Osteocyte (in vitro differentiated cells): ENCODE measurements at regions not wholly inside any gene's neighbourhood (a gene's known extent, or its start where the extent isn't known, plus 50 kb on each side); places are given as distances from the start of the nearest gene placed in this dataset.

ENCODE experiments used
- DNase-seq: peaks from one replicate; pipeline ENCODE4 v3.0.0; 2021; ENCODE audit warnings: mixed read lengths; ENCODE audit not compliant: unreplicated experiment; ENCODE audit errors: extremely low spot score
- H3K27ac Mint-ChIP-seq: one replicate; pipeline ENCODE4 v1.8.0; 2021; ENCODE audit warnings: mild to moderate bottlenecking, mixed read lengths; ENCODE audit not compliant: unreplicated experiment
- H3K27me3 Mint-ChIP-seq: one replicate; pipeline ENCODE4 v1.8.0; 2021; ENCODE audit warnings: mixed read lengths; ENCODE audit not compliant: unreplicated experiment
- H3K36me3 Mint-ChIP-seq: one replicate; pipeline ENCODE4 v1.8.0; 2021; ENCODE audit warnings: mixed read lengths; ENCODE audit not compliant: unreplicated experiment
- H3K4me1 Mint-ChIP-seq: one replicate; pipeline ENCODE4 v1.8.0; 2021; ENCODE audit warnings: mixed read lengths; ENCODE audit not compliant: unreplicated experiment
- H3K4me3 Mint-ChIP-seq: one replicate; pipeline ENCODE4 v1.8.0; 2021; ENCODE audit warnings: mild to moderate bottlenecking, moderate library complexity, mixed read lengths; ENCODE audit not compliant: unreplicated experiment
- H3K9me3 Mint-ChIP-seq: one replicate; pipeline ENCODE4 v1.8.0; 2021; ENCODE audit warnings: mixed read lengths; ENCODE audit not compliant: unreplicated experiment
- TF ChIP-seq, protein P1 (sequence below): fragments of 200-600 bp; sonication (generic); IDR thresholded peaks from 2 replicates; pipeline ENCODE4 v1.5.0; 2021; ENCODE audit warnings: antibody characterized with exemption, mild to moderate bottlenecking, moderate library complexity

DNA sequence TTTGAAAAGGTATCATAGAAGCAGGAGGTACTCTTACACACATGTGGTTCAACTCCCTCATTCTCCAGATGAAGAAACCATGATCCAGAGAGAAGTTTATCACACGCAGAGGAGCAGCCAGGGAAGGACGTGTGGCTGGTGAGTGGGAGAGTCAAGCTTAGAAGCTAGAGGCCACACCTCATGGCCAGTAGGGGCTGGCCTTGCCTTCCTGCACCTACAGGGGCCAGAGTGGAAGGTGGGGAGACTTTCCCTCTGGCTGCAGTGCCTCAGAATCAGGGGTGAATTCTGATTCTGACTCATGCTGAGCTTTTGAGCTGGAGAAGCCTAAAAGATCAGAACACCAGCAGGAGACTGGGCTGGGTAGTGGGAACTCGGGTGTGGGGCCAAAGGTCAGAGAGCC lies 1067.9 kb downstream of the BCL11B start:
- TF ChIP-seq, protein P1, sequence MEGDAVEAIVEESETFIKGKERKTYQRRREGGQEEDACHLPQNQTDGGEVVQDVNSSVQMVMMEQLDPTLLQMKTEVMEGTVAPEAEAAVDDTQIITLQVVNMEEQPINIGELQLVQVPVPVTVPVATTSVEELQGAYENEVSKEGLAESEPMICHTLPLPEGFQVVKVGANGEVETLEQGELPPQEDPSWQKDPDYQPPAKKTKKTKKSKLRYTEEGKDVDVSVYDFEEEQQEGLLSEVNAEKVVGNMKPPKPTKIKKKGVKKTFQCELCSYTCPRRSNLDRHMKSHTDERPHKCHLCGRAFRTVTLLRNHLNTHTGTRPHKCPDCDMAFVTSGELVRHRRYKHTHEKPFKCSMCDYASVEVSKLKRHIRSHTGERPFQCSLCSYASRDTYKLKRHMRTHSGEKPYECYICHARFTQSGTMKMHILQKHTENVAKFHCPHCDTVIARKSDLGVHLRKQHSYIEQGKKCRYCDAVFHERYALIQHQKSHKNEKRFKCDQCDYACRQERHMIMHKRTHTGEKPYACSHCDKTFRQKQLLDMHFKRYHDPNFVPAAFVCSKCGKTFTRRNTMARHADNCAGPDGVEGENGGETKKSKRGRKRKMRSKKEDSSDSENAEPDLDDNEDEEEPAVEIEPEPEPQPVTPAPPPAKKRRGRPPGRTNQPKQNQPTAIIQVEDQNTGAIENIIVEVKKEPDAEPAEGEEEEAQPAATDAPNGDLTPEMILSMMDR: no peak
- H3K27ac Mint-ChIP-seq: no peak overlapping the region
- no peaks in the 10 kb centered on the region for H3K27me3 Mint-ChIP-seq
- DNase-seq: no peak
- peaks cover 44% of the 10 kb centered on the region for H3K9me3 Mint-ChIP-seq
- H3K4me3 Mint-ChIP-seq: no peak overlapping the region
- H3K36me3 Mint-ChIP-seq: no peaks in the 10 kb centered on the region
- H3K4me1 Mint-ChIP-seq: no peaks in the 10 kb centered on the region

DNA sequence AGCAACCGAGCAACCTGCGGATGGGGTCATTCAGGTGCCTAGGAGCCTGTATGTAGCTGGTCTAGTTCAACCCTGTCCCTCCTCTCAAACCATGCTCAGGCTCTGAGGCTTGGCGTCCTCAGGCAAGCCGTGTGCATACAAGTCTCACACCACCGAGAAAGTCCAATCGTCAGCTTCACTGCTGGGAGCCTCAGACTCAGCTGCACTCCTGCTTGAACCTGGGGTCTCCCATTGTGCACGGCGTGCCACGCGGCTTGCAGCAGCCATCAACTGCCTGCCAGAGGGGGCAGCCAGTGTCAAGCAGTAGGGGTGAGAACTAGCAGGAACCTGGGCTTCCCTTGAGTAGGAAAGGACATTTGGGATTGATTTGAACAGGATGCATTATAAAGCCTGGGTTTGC lies 1064.6 kb downstream of the BCL11B start:
- H3K27ac Mint-ChIP-seq: no peak overlapping the region
- H3K9me3 Mint-ChIP-seq: peaks cover 48% of the 10 kb centered on the region
- H3K4me1 Mint-ChIP-seq: no peaks in the 10 kb centered on the region

DNA sequence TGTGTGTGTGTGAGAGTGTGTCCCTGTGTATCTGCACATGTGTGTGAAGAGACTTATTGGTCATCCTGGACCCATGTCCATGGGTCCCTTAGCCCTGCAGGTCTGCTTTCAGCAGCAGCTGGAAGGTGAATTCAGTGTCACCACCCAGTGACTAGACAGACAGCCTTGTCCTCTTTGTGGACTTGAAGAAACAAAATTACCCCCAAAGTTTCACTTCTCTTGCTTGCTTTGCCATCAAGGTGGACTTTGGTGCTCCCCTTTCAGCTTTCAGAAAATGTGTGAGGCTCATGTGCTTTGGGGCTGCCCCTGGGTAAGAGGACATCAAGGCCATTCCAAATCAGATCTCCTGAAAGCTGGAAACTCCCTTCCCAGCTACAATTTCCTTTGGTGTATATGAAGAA lies 1063.8 kb downstream of the BCL11B start:
- H3K36me3 Mint-ChIP-seq: no peaks in the 10 kb centered on the region

More for the DNA sequence above, 1064.6 kb downstream of the BCL11B start:
- no peak for DNase-seq
- Mint-ChIP-seq H3K36me3 (no peaks in the 10 kb centered on the region), H3K4me3 (no peak overlapping the region), H3K27me3 (no peaks in the 10 kb centered on the region)
- TF ChIP-seq, protein P1: no peak

DNA sequence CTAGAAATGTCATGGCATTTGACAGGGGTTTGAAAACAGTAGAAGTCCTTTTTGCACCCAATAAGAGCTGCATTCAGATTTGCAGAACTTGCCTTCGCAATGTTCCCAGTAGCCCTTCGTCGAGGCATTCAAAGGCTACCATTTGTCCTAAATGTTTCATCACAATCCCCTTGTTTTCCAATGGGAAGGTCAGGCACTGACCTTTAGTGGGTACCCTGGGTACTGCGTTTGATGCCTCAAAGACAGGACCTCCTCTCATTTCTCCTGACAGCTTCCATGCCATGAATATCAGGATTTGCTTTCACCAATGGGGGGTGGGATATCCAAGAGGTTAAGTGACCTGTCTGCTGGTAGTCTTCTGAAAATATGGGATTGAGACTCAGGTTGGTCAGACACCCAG lies 1063.1 kb downstream of the BCL11B start:
- peaks cover 44% of the 10 kb centered on the region for H3K9me3 Mint-ChIP-seq
- TF ChIP-seq, protein P1: no peak
- no peaks in the 10 kb centered on the region for H3K36me3 Mint-ChIP-seq
- no peak overlapping the region for H3K27ac Mint-ChIP-seq
- no peak for DNase-seq
- H3K27me3 Mint-ChIP-seq: no peaks in the 10 kb centered on the region
- no peak overlapping the region for H3K4me3 Mint-ChIP-seq
- no peaks in the 10 kb centered on the region for H3K4me1 Mint-ChIP-seq

More for the DNA sequence above, 1063.8 kb downstream of the BCL11B start:
- no peaks in the 10 kb centered on the region for H3K27me3 Mint-ChIP-seq
- H3K4me1 Mint-ChIP-seq: no peaks in the 10 kb centered on the region
- no peak for DNase-seq
- H3K4me3 Mint-ChIP-seq: no peak overlapping the region
- no peak overlapping the region for H3K27ac Mint-ChIP-seq
- H3K9me3 Mint-ChIP-seq: peaks cover 51% of the 10 kb centered on the region
- TF ChIP-seq, protein P1: no peak

DNA sequence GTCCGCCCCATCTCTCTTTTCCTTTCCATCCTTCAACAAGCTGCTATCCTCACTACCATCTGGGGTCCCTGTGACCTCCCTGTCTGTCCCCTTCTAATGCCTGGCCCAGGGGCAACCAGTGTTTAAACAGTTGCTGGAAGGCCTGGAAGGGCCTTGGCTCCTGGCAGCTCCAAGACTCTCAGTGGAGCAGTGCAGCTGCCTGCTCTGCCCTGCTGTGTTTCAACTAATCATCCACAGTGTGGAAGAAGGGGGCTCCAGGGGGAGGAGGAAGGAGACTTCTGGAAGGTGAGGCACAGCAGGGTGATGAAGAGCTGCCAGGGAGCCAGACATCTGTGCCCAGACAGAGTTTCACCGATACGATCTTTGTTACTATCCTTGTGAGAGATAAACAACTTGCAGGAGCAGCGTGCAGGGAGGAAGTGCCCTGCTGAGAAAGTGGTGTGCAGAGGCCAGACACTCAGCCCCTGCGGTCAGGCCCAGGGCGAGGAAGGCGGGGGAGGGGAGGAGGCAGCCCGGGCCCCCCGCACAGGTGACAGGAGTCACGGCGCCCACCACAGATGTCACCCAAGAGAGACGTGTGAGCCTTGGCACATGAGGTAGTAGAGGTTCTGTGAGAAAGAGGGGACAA lies 1061.8 kb downstream of the BCL11B start:
- Mint-ChIP-seq H3K9me3 (peaks cover 34% of the 10 kb centered on the region), H3K4me1 (no peaks in the 10 kb centered on the region), H3K4me3 (no peak overlapping the region), H3K27me3 (no peaks in the 10 kb centered on the region), H3K36me3 (no peaks in the 10 kb centered on the region), H3K27ac (no peak overlapping the region)
- DNase-seq: no peak
- TF ChIP-seq, protein P1: no peak
